ENCODE measurements at regions not wholly inside any gene's neighbourhood (a gene's known extent, or its start where the extent isn't known, plus 50 kb on each side); places are given as distances from the start of the nearest gene placed in this dataset.

DNA sequence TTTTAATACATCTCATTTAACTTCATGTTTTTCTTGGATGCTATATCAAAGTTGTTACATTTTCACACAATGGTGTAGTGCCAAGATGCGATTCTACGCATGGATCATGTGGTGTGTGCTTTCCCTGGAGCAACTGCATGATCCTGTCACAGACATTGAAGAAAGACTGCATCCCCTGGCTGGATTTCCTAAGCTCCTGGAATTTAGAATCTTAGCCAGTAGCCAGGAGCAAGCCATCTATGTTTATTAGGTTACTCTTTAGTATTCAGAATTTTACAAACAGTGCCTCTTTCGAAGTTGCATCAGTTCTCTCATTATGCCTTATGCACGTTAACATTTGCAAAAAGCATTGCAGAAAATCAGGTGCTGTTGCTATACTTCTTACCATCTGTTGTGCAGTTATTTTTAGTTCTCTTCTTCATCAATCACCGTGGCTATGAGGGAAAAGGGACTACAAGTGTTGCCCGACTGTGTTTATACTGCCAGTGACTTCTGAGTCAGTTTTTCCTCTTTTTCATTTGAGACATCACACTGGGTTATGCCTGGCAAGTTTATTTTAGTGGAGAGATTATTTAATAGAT lies 584.2 kb downstream of the BCKDHB start:
- no peak overlapping the region for H3K4me3 Mint-ChIP-seq
- H3K27ac Mint-ChIP-seq, result no peak overlapping the region
- peaks cover 11% of the 10 kb centered on the region for H3K9me3 Mint-ChIP-seq
- no peaks in the 10 kb centered on the region for H3K36me3 Mint-ChIP-seq (ENCODE audit: low read depth)
- no peaks in the 10 kb centered on the region for H3K27me3 Mint-ChIP-seq
- no peak for DNase-seq
- H3K4me1 Mint-ChIP-seq (ENCODE audit: low read depth), result no peaks in the 10 kb centered on the region

- no peaks in the 10 kb centered on the region for H3K4me1 Mint-ChIP-seq (ENCODE audit: low read depth)
- DNase-seq, result no peak
- H3K27me3 Mint-ChIP-seq, result no peaks in the 10 kb centered on the region
- no peaks in the 10 kb centered on the region for H3K36me3 Mint-ChIP-seq (ENCODE audit: low read depth)
- no peak overlapping the region for H3K4me3 Mint-ChIP-seq
- peaks cover 11% of the 10 kb centered on the region for H3K9me3 Mint-ChIP-seq
- H3K27ac Mint-ChIP-seq, result no peak overlapping the region
Observed at GRCh38 chr6:80689716-80690395, 583.4 kb downstream of the BCKDHB start.

GRCh38 chr6:80679992-80680391 lies 573.5 kb downstream of the BCKDHB start:
- Mint-ChIP-seq H3K9me3 (peaks cover 6% of the 10 kb centered on the region), H3K27me3 (no peaks in the 10 kb centered on the region), H3K27ac (no peak overlapping the region), H3K4me3 (no peak overlapping the region), H3K4me1 (ENCODE audit: low read depth) (no peaks in the 10 kb centered on the region), H3K36me3 (ENCODE audit: low read depth) (no peaks in the 10 kb centered on the region)
- DNase-seq, result no peak

GRCh38 chr6:80676386-80676785 lies 569.9 kb downstream of the BCKDHB start:
- peaks cover 6% of the 10 kb centered on the region for H3K9me3 Mint-ChIP-seq
- no peaks in the 10 kb centered on the region for H3K4me1 Mint-ChIP-seq (ENCODE audit: low read depth)
- no peak overlapping the region for H3K4me3 Mint-ChIP-seq
- DNase-seq, result no peak
- H3K27ac Mint-ChIP-seq, result no peak overlapping the region
- H3K36me3 Mint-ChIP-seq (ENCODE audit: low read depth), result no peaks in the 10 kb centered on the region
- H3K27me3 Mint-ChIP-seq, result no peaks in the 10 kb centered on the region

DNA sequence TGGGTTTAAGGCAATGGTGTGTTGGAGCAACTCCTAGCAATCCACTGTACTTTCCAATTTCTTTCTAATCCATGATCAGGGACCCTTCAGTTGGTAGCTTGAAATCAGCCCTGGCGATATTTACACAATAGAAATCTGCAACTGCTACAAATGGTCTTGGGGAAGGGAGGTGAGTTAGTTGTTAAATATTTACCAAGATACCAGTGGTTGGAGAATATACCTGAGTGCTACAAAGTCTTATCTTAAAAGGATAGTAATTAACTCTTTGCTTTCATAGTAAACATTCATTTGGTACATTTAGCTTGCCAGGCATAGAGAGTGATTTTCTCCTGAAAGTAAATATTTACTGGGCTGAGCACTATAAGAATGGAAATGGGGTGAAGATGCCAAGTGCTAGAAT lies 568.2 kb downstream of the BCKDHB start:
- Mint-ChIP-seq H3K4me1 (ENCODE audit: low read depth) (no peaks in the 10 kb centered on the region), H3K9me3 (peaks cover 6% of the 10 kb centered on the region), H3K27ac (no peak overlapping the region), H3K36me3 (ENCODE audit: low read depth) (no peaks in the 10 kb centered on the region), H3K27me3 (no peaks in the 10 kb centered on the region), H3K4me3 (no peak overlapping the region)
- no peak for DNase-seq

GRCh38 chr6:80673367-80673766 lies 566.9 kb downstream of the BCKDHB start:
- H3K27ac Mint-ChIP-seq, result no peak overlapping the region
- H3K9me3 Mint-ChIP-seq, result peaks cover 6% of the 10 kb centered on the region
- no peaks in the 10 kb centered on the region for H3K4me1 Mint-ChIP-seq (ENCODE audit: low read depth)
- H3K36me3 Mint-ChIP-seq (ENCODE audit: low read depth), result no peaks in the 10 kb centered on the region
- H3K4me3 Mint-ChIP-seq, result no peak overlapping the region
- DNase-seq, result no peak
- no peaks in the 10 kb centered on the region for H3K27me3 Mint-ChIP-seq

- no peaks in the 10 kb centered on the region for H3K27me3 Mint-ChIP-seq
- no peaks in the 10 kb centered on the region for H3K4me1 Mint-ChIP-seq (ENCODE audit: low read depth)
- no peak for DNase-seq
- no peak overlapping the region for H3K4me3 Mint-ChIP-seq
- no peaks in the 10 kb centered on the region for H3K36me3 Mint-ChIP-seq (ENCODE audit: low read depth)
- no peaks in the 10 kb centered on the region for H3K9me3 Mint-ChIP-seq
- no peak overlapping the region for H3K27ac Mint-ChIP-seq
Observed at GRCh38 chr6:80667006-80667405, 560.5 kb downstream of the BCKDHB start.

DNA sequence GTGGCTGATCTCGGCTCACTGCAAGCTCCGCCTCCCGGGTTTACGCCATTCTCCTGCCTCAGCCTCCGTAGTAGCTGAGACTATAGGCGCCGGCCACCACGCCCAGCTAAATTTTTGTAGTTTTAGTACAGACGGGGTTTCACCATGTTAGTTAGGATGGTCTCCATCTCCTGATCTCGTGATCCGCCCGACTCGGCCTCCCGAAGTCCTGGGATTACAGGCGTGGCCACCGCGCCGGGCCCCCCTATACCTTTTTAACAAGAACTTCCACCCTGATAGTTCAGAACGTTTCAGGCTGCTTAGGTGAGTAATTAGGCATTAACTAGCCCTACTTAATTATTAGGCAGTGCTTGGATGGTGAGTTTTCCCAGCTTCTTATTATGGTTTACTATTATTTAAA lies 552.5 kb downstream of the BCKDHB start:
- H3K27me3 Mint-ChIP-seq, result no peaks in the 10 kb centered on the region
- H3K36me3 Mint-ChIP-seq (ENCODE audit: low read depth), result no peaks in the 10 kb centered on the region
- no peaks in the 10 kb centered on the region for H3K9me3 Mint-ChIP-seq
- H3K4me3 Mint-ChIP-seq, result no peak overlapping the region
- no peaks in the 10 kb centered on the region for H3K4me1 Mint-ChIP-seq (ENCODE audit: low read depth)
- no peak for DNase-seq
- no peak overlapping the region for H3K27ac Mint-ChIP-seq

DNA sequence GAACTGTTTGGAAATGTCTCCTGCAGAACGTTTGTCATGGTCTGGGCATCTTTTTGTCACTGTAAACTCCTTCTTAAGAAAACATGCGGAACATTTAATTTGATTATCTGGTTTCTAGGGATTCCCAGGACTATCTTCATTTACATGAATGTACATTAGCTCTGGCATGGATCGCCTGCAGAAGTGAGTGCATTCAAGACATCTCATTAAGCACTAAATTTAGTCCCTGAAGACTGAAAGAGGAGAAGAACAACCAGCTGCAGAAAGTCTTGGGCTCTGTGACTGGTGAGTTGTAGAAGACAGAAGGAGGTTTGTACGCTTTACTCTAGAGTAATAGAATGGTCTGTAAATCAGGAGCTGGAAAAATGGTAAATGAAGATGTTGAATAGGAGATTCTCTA lies 540.7 kb downstream of the BCKDHB start:
- Mint-ChIP-seq H3K27me3 (no peaks in the 10 kb centered on the region), H3K36me3 (ENCODE audit: low read depth) (no peaks in the 10 kb centered on the region), H3K4me1 (ENCODE audit: low read depth) (no peaks in the 10 kb centered on the region), H3K27ac (no peak overlapping the region), H3K4me3 (no peak overlapping the region), H3K9me3 (peaks cover 2% of the 10 kb centered on the region)
- DNase-seq, result no peak

GRCh38 chr6:80643881-80644280 lies 537.4 kb downstream of the BCKDHB start:
- H3K36me3 Mint-ChIP-seq (ENCODE audit: low read depth), result no peaks in the 10 kb centered on the region
- H3K4me3 Mint-ChIP-seq, result no peak overlapping the region
- no peak for DNase-seq
- H3K9me3 Mint-ChIP-seq, result no peaks in the 10 kb centered on the region
- no peaks in the 10 kb centered on the region for H3K4me1 Mint-ChIP-seq (ENCODE audit: low read depth)
- no peak overlapping the region for H3K27ac Mint-ChIP-seq
- no peaks in the 10 kb centered on the region for H3K27me3 Mint-ChIP-seq

DNA sequence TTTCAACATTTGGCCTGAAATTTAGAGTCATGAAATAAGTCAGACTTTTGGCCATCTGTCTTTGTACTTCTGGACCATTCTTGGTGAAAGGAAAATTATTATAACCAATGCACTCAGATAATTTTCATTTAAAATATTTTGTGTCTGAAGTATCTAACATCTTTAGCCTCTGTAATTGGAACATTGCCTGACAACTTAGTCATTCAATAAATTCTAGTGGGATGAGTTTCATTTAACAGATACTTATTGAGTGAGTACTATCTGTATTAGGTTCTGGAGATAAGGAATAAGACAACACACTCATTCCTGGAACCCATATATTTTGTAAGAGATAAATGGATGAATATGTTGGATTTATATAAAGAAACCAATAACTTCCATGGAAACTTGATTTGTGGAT lies 536.0 kb downstream of the BCKDHB start:
- no peaks in the 10 kb centered on the region for H3K4me1 Mint-ChIP-seq (ENCODE audit: low read depth)
- H3K27ac Mint-ChIP-seq, result no peak overlapping the region
- no peaks in the 10 kb centered on the region for H3K36me3 Mint-ChIP-seq (ENCODE audit: low read depth)
- DNase-seq, result no peak
- no peaks in the 10 kb centered on the region for H3K9me3 Mint-ChIP-seq
- H3K4me3 Mint-ChIP-seq, result no peak overlapping the region
- no peaks in the 10 kb centered on the region for H3K27me3 Mint-ChIP-seq

GRCh38 chr6:80641591-80641990 lies 535.1 kb downstream of the BCKDHB start:
- Mint-ChIP-seq H3K36me3 (ENCODE audit: low read depth) (no peaks in the 10 kb centered on the region), H3K9me3 (no peaks in the 10 kb centered on the region), H3K27ac (no peak overlapping the region), H3K27me3 (no peaks in the 10 kb centered on the region), H3K4me1 (ENCODE audit: low read depth) (no peaks in the 10 kb centered on the region), H3K4me3 (no peak overlapping the region)
- no peak for DNase-seq

DNA sequence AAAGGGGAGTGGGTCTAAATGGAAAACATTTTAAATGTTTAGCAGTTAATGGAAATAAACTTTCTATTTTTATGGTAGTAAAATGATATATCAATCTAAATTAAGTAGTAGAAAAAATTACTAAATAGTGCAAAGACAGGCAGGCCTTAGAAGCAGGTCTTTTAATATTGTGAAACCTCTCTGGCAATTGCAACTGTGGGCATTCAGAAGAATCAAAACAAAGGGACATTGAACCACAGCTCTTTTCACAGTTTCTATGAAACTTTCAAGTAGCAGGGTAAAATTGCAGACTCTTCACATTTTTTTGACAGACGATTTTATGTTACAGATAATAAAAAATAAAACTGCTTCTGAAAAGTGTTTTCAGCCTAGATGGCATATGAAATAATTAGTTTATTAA lies 533.7 kb downstream of the BCKDHB start:
- H3K9me3 Mint-ChIP-seq, result no peaks in the 10 kb centered on the region
- DNase-seq, result no peak
- H3K27ac Mint-ChIP-seq, result no peak overlapping the region
- H3K4me1 Mint-ChIP-seq (ENCODE audit: low read depth), result no peaks in the 10 kb centered on the region
- H3K36me3 Mint-ChIP-seq (ENCODE audit: low read depth), result no peaks in the 10 kb centered on the region
- H3K4me3 Mint-ChIP-seq, result no peak overlapping the region
- no peaks in the 10 kb centered on the region for H3K27me3 Mint-ChIP-seq

DNA sequence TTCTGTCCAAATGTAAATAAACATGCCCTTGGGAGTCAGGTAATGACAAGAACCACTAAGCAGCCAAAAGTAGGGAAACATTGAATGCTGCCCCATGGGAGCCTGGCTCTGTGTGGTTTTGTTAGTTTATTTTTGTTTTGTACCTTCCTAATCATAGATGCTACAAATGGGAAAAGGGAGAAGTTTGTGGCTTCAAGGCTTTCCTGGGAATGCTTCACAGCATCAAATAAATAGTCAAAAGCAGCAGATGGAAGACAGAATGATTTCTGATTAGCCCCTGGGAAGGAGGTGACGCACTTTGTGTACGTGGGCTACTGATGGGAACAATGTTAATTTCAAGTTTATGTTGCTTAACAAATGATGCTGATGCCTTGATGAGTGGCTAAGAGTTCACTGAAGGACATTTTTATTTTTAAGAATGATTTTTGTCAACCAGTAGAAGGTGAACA lies 532.7 kb downstream of the BCKDHB start:
- H3K4me1 Mint-ChIP-seq (ENCODE audit: low read depth), result no peaks in the 10 kb centered on the region
- H3K9me3 Mint-ChIP-seq, result no peaks in the 10 kb centered on the region
- H3K27me3 Mint-ChIP-seq, result no peaks in the 10 kb centered on the region

DNA sequence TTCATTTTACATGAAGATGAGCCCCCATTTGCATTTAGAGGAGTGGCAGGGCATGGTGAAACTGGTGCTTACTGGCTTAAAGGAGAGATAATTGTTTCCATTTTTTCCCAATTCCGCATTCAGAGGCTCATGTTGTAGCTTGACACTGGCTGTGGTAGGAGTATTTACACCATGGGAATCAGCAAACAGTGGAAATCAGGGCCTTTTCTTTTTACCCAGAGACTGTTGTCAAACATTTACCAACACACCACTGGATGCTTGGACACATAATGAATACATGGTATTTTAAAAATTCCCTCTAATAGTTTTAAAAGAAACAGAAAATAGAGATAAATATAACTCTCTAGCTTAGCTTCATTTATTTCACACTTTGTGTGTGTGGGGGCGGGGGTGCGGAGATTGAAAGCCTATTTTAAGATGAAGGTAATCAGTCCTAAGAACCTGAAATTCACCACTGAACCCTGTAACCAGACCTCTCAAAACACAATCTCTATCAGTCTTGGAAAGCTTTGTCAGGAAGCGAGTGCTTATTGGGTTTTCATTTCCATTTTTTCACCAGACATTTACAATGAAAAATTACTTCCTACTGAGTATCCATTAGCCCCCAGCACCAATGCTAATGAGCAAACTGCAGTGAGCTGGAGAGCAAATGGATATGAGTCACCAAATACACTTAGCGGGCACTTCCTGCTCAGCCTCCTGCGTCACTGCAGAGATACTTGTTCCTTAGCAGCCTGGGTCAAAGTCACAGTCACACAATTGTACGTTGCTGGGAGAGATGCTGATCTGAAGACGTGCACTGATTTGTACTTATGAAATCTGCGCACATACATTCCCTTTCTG lies 532.0 kb downstream of the BCKDHB start:
- no peak for DNase-seq
- Mint-ChIP-seq H3K9me3 (no peaks in the 10 kb centered on the region), H3K27me3 (no peaks in the 10 kb centered on the region), H3K4me3 (no peak overlapping the region), H3K4me1 (ENCODE audit: low read depth) (no peaks in the 10 kb centered on the region), H3K36me3 (ENCODE audit: low read depth) (no peaks in the 10 kb centered on the region), H3K27ac (no peak overlapping the region)

More for the DNA sequence above, 532.7 kb downstream of the BCKDHB start:
- H3K36me3 Mint-ChIP-seq (ENCODE audit: low read depth), result no peaks in the 10 kb centered on the region
- no peak overlapping the region for H3K27ac Mint-ChIP-seq
- H3K4me3 Mint-ChIP-seq, result no peak overlapping the region
- no peak for DNase-seq

Measured in activated T-cell treated with anti-CD3 and anti-CD28 coated beads, Interleukin-2, amount 50 U/mL, for 24 hours (primary cell).